ENCODE measurements at regions not wholly inside any gene's neighbourhood (a gene's known extent, or its start where the extent isn't known, plus 50 kb on each side); places are given as distances from the start of the nearest gene placed in this dataset.

- TF ChIP-seq REST (IDR thresholded peaks at IDR 0.05) (no peak), JUNB (IDR thresholded peaks at IDR 0.05) (no peak), POLR2A (IDR thresholded peaks at IDR 0.05; ENCODE audit: low read length) (no peak), SMC3 (IDR thresholded peaks at IDR 0.05) (no peak), CTCF (IDR thresholded peaks at IDR 0.05) (no peak), KDM5A (IDR thresholded peaks at IDR 0.05) (no peak), RAD21 (conservative IDR thresholded peaks at IDR 0.05 in 1 of 2, IDR thresholded peaks at IDR 0.05 in 1 of 2) (no peak), ESRRA (IDR thresholded peaks at IDR 0.05; ENCODE audit: borderline replicate concordance, low read length) (no peak), HDAC2 (IDR thresholded peaks at IDR 0.05) (no peak), PBX3 (IDR thresholded peaks at IDR 0.05) (no peak), ZC3H11A (IDR thresholded peaks at IDR 0.05) (no peak), HOXB13 (CRISPR knock-in tag; IDR thresholded peaks at IDR 0.05; ENCODE audit: low read depth) (no peak), RCOR1 (IDR thresholded peaks at IDR 0.05; ENCODE audit: low read depth, low read length) (no peak)
- ATAC-seq (no peak), FAIRE-seq (no peak), DNase-seq (ENCODE audit: low read depth in 1 of 2, low spot score in 1 of 2) (no peak)
- Histone ChIP-seq H3K9me3 (no peaks in the 10 kb centered on the region), H3K4me2 (no peak overlapping the region), H3K27ac (no peak overlapping the region), H3K4me3 (no peak overlapping the region), H3K4me1 (no peaks in the 10 kb centered on the region)
- ChIA-PET POLR2A (no interaction called here), CTCF (interaction anchor here (1.1 to 1.7 kb wide), 3 partner anchors 10 to 651 kb away, joined by 3 to 6 read pairs (median 5); partner anchors contain the start of gene SHH)
- WGBS (ENCODE audit: missing lambda C conversion rate), result 25% methylated on average over 9 of the region's 9 CpGs
Observed at GRCh38 chr7:156463280-156463679, 177.3 kb upstream of the RNF32 start.

DNA sequence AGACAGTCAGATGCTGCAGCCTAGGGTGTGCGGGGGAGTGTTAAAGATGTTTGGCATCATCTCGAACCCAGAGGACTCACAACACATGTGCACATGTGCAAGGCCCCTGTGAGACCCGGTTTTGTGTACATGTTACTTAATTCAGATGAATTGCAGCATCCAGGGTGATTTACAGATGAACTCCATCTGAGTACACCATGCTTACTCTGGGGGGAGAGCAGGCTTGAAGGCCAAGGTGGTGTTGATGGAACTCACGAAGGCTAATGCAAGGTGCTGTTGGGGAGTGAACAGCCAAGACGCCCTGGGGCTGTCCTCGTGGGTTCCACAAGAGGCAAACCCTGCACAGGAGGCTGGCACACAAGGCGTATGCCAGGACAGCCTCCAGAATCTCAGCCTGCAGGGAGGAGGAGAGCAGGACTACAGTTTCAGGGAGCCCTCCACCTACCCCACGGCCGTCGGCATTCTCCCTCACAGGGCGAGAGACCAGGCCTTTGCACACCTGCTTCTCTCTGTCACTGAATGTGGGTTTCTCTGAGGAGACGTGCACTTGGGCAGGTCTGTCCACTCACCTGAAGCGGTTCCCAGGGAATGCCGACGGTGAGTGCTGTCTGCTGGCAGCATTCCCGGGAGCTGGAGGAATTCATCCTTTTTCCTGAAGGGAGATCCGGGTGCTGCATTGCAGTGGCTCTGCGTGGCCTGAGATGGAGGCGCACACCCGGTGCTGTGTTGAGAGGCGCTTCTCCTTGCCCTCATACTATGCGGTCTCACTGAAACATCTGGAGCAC lies 178.5 kb upstream of the RNF32 start:
- CTCF ChIA-PET, result interaction anchor here (0.6 to 1.7 kb wide), 4 partner anchors 11 to 650 kb away, joined by 3 to 6 read pairs (median 4); partner anchors contain the start of gene SHH
- H3K4me1 ChIP-seq, result no peaks in the 10 kb centered on the region
- no peak overlapping the region for H3K4me2 ChIP-seq
- H3K9me3 ChIP-seq, result no peaks in the 10 kb centered on the region
- no peak overlapping the region for H3K4me3 ChIP-seq
- ATAC-seq (no peak; a peak in 2 of 6 replicates), FAIRE-seq (no peak), DNase-seq (ENCODE audit: low read depth in 1 of 2, low spot score in 1 of 2) (no peak)
- TF ChIP-seq ZC3H11A (IDR thresholded peaks at IDR 0.05) (no peak), RFX5 (IDR thresholded peaks at IDR 0.05) (no peak), JUN (IDR thresholded peaks at IDR 0.05) (no peak), RARB (CRISPR knock-in tag; IDR thresholded peaks at IDR 0.05) (no peak), POLR2A (IDR thresholded peaks at IDR 0.05; ENCODE audit: low read length) (no peak), JUNB (IDR thresholded peaks at IDR 0.05) (no peak), EHF (CRISPR knock-in tag; IDR thresholded peaks at IDR 0.05) (no peak), PHF8 (IDR thresholded peaks at IDR 0.05; ENCODE audit: borderline replicate concordance, low read depth) (no peak), KDM1A (IDR thresholded peaks at IDR 0.05; ENCODE audit: low read depth) (no peak), NPAS2 (CRISPR knock-in tag; IDR thresholded peaks at IDR 0.05; ENCODE audit: borderline replicate concordance) (no peak), NFE2L2 (conservative IDR thresholded peaks at IDR 0.05; ENCODE audit: low read length) (no peak), HOXB13 (CRISPR knock-in tag; IDR thresholded peaks at IDR 0.05; ENCODE audit: low read depth) (no peak), POLR2AphosphoS2 (conservative IDR thresholded peaks at IDR 0.05; ENCODE audit: low read length) (no peak), ESRRA (IDR thresholded peaks at IDR 0.05; ENCODE audit: borderline replicate concordance, low read length) (no peak)
- TF ChIP-seq, protein P1, sequence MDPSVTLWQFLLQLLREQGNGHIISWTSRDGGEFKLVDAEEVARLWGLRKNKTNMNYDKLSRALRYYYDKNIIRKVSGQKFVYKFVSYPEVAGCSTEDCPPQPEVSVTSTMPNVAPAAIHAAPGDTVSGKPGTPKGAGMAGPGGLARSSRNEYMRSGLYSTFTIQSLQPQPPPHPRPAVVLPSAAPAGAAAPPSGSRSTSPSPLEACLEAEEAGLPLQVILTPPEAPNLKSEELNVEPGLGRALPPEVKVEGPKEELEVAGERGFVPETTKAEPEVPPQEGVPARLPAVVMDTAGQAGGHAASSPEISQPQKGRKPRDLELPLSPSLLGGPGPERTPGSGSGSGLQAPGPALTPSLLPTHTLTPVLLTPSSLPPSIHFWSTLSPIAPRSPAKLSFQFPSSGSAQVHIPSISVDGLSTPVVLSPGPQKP (IDR thresholded peaks at IDR 0.05; ENCODE audit: low read depth, low read length), result no peak
- TF ChIP-seq, protein P2, sequence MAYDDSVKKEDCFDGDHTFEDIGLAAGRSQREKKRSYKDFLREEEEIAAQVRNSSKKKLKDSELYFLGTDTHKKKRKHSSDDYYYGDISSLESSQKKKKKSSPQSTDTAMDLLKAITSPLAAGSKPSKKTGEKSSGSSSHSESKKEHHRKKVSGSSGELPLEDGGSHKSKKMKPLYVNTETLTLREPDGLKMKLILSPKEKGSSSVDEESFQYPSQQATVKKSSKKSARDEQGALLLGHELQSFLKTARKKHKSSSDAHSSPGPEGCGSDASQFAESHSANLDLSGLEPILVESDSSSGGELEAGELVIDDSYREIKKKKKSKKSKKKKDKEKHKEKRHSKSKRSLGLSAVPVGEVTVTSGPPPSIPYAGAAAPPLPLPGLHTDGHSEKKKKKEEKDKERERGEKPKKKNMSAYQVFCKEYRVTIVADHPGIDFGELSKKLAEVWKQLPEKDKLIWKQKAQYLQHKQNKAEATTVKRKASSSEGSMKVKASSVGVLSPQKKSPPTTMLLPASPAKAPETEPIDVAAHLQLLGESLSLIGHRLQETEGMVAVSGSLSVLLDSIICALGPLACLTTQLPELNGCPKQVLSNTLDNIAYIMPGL (CRISPR knock-in tag; IDR thresholded peaks at IDR 0.05; ENCODE audit: borderline replicate concordance), result no peak
- TF ChIP-seq, protein P3, sequence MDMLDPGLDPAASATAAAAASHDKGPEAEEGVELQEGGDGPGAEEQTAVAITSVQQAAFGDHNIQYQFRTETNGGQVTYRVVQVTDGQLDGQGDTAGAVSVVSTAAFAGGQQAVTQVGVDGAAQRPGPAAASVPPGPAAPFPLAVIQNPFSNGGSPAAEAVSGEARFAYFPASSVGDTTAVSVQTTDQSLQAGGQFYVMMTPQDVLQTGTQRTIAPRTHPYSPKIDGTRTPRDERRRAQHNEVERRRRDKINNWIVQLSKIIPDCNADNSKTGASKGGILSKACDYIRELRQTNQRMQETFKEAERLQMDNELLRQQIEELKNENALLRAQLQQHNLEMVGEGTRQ (IDR thresholded peaks at IDR 0.05), result no peak
- no peak overlapping the region for H3K27ac ChIP-seq
- WGBS (ENCODE audit: missing lambda C conversion rate), result 43% methylated on average over 12 of the region's 22 CpGs
- POLR2A ChIA-PET, result no interaction called here
